GM12878 (cell line): ENCODE measurements at regions not wholly inside any gene's neighbourhood (a gene's known extent, or its start where the extent isn't known, plus 50 kb on each side); places are given as distances from the start of the nearest gene placed in this dataset.

Experiments used
- ATAC-seq: fragments of 200-7000 bp; cut with Tn5 transposase; 3 replicates; pipeline ENCODE4 v1.9.1; 2020; ENCODE audit warnings: mild to moderate bottlenecking, moderate library complexity
- BruUV-seq: library from RNA; stranded (reverse); fragments of 400-500 nt; replicated peaks from 2 replicates; lab custom pipeline; 2021; lab: Mats Ljungman, UMichigan
- CTCF ChIA-PET: fragments of 300-600 bp; sonication (Branson Sonifier 250); formaldehyde crosslinking; extraction: SDS; loops from one replicate; lab custom pipeline; 2021; ENCODE audit warnings: inconsistent platforms; lab: Yijun Ruan, JAX
- POLR2A ChIA-PET: fragments of 350-600 bp; formaldehyde crosslinking; extraction: SDS; loops from one replicate; lab custom pipeline; 2021; ENCODE audit warnings: inconsistent platforms; lab: Charles Lee
- RAD21 ChIA-PET: fragments of 300-600 bp; sonication (Branson Sonifier 250); formaldehyde crosslinking; loops from one replicate; lab custom pipeline; 2023; ENCODE audit warnings: antibody characterized with exemption; ENCODE audit not compliant: unreplicated experiment; lab: Charles Lee
- SMC1A ChIA-PET: fragments of 300-600 bp; sonication (Branson Sonifier 250); formaldehyde crosslinking; loops from one replicate; lab custom pipeline; 2023; ENCODE audit not compliant: unreplicated experiment, uncharacterized antibody; lab: Charles Lee
- DNase-seq: peaks from one replicate; pipeline ENCODE4 v3.0.0-alpha.2; 2011; ENCODE audit warnings: low read depth, low spot score
- FAIRE-seq: peaks from 3 replicates; lab custom pipeline; 2011; peaks lifted over from hg19 to GRCh38; lab: Jason Lieb, UNC
- H2AFZ ChIP-seq: 2 replicates; pipeline ENCODE4 v1.6.0; 2011; ENCODE audit warnings: low read depth, low read length, control low read depth; ENCODE audit not compliant: control insufficient read depth
- H3K27ac ChIP-seq: 2 replicates; pipeline ENCODE4 v1.5.1; 2011; ENCODE audit warnings: control low read depth; ENCODE audit not compliant: control insufficient read depth, insufficient read depth
- H3K27me3 ChIP-seq, 2 experiments: replicated peaks in 1 of 2; 2 replicates each; pipeline versions ENCODE4 v1.6.0 to v1.6.1; 2011; ENCODE audit warnings: low read length in 1 of 2; ENCODE audit not compliant: control insufficient read depth in 2 of 2, insufficient read depth in 2 of 2
- H3K36me3 ChIP-seq, 2 experiments: 2 replicates each; pipeline ENCODE4 v1.5.1; 2011; ENCODE audit warnings: low read length in 1 of 2; ENCODE audit not compliant: control insufficient read depth in 2 of 2, insufficient read depth in 2 of 2
- H3K4me1 ChIP-seq: 2 replicates; pipeline ENCODE4 v1.6.1; 2011; ENCODE audit warnings: mild to moderate bottlenecking, low read length, moderate library complexity, mixed read lengths; ENCODE audit not compliant: control insufficient read depth, insufficient read depth
- H3K4me2 ChIP-seq: 2 replicates; pipeline ENCODE4 v1.6.0; 2011; ENCODE audit warnings: control low read depth; ENCODE audit not compliant: control insufficient read depth, insufficient read depth
- H3K4me3 ChIP-seq: fragments of 200-600 bp; sonication (generic); 2 replicates; pipeline ENCODE4 v1.5.1; 2016
- H3K79me2 ChIP-seq: 2 replicates; pipeline ENCODE4 v1.6.0; 2011; ENCODE audit warnings: low read length; ENCODE audit not compliant: control insufficient read depth, insufficient read depth
- H3K9ac ChIP-seq: 2 replicates; pipeline ENCODE4 v1.8.0; 2011; ENCODE audit warnings: low read length, control low read depth, mixed read lengths; ENCODE audit not compliant: control insufficient read depth, insufficient read depth
- H3K9me3 ChIP-seq: replicated peaks from 3 replicates; pipeline ENCODE4 v1.5.1; 2011; ENCODE audit warnings: mild to moderate bottlenecking, low read length; ENCODE audit not compliant: control insufficient read depth, insufficient read depth
- H4K20me1 ChIP-seq: 2 replicates; pipeline ENCODE4 v1.6.0; 2011; ENCODE audit not compliant: control insufficient read depth, insufficient read depth
- BMI1 ChIP-seq: fragments of 450-650 bp; IDR thresholded peaks from 2 replicates; pipeline ENCODE4 v1.6.1; 2016; ENCODE audit warnings: mild to moderate bottlenecking, moderate library complexity, borderline replicate concordance
- CTCF ChIP-seq, 3 experiments: IDR thresholded peaks in 2 of 3; conservative IDR thresholded peaks in 1 of 3; 2 replicates each; pipeline ENCODE4 v1.5.1; 2011; ENCODE audit warnings: low read depth in 3 of 3, low read length in 3 of 3, mild to moderate bottlenecking in 3 of 3, control low read depth in 2 of 3, moderate library complexity in 2 of 3, inconsistent platforms in 1 of 3, mixed read lengths in 1 of 3; ENCODE audit not compliant: control insufficient read depth in 2 of 3, insufficient read depth in 1 of 3; ENCODE audit errors: extremely low read depth in 1 of 3
- GATAD2B ChIP-seq: fragments of 450-650 bp; conservative IDR thresholded peaks from 2 replicates; pipeline ENCODE4 v1.6.1; 2017; ENCODE audit warnings: low read depth, mild to moderate bottlenecking, moderate library complexity
- WGBS: methylation state at CpG from one replicate; pipeline ENCODE4 v1.1.6; 2016; ENCODE audit warnings: low lambda C conversion rate; ENCODE audit not compliant: insufficient replicate concordance, insufficient coverage; ENCODE audit errors: missing lambda C conversion rate; 5-methylcytosine and 5-hydroxymethylcytosine counted together
- in situ Hi-C: fragments of 300-500 bp; cut with MboI; formaldehyde crosslinking; loops from 9 replicates; pipeline ENCODE4 v1.14.3; 2018; ENCODE audit warnings: mixed read lengths
- intact Hi-C: fragments of 100-400 bp; cut with micrococcal nuclease; formaldehyde crosslinking; loops from one replicate; pipeline ENCODE4 v1.14.2; 2022; ENCODE audit not compliant: unreplicated experiment
- TF ChIP-seq, protein P1 (sequence below): fragments of 450-650 bp; IDR thresholded peaks from 2 replicates; pipeline ENCODE4 v1.6.1; 2016; ENCODE audit warnings: mild to moderate bottlenecking, moderate library complexity, borderline replicate concordance
- TF ChIP-seq, protein P2 (sequence below): fragments of 450-650 bp; IDR thresholded peaks from 2 replicates; pipeline ENCODE4 v1.6.1; 2017; ENCODE audit warnings: antibody characterized with exemption, mild to moderate bottlenecking, moderate library complexity
- TF ChIP-seq, protein P3 (sequence below): IDR thresholded peaks from 2 replicates; pipeline ENCODE4 v1.6.1; 2012; ENCODE audit warnings: mild to moderate bottlenecking, low read depth, low read length

- TF ChIP-seq, protein P1, sequence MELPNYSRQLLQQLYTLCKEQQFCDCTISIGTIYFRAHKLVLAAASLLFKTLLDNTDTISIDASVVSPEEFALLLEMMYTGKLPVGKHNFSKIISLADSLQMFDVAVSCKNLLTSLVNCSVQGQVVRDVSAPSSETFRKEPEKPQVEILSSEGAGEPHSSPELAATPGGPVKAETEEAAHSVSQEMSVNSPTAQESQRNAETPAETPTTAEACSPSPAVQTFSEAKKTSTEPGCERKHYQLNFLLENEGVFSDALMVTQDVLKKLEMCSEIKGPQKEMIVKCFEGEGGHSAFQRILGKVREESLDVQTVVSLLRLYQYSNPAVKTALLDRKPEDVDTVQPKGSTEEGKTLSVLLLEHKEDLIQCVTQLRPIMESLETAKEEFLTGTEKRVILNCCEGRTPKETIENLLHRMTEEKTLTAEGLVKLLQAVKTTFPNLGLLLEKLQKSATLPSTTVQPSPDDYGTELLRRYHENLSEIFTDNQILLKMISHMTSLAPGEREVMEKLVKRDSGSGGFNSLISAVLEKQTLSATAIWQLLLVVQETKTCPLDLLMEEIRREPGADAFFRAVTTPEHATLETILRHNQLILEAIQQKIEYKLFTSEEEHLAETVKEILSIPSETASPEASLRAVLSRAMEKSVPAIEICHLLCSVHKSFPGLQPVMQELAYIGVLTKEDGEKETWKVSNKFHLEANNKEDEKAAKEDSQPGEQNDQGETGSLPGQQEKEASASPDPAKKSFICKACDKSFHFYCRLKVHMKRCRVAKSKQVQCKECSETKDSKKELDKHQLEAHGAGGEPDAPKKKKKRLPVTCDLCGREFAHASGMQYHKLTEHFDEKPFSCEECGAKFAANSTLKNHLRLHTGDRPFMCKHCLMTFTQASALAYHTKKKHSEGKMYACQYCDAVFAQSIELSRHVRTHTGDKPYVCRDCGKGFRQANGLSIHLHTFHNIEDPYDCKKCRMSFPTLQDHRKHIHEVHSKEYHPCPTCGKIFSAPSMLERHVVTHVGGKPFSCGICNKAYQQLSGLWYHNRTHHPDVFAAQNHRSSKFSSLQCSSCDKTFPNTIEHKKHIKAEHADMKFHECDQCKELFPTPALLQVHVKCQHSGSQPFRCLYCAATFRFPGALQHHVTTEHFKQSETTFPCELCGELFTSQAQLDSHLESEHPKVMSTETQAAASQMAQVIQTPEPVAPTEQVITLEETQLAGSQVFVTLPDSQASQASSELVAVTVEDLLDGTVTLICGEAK, result no peak
Observed at GRCh38 chr5:175325681-175326080, 118.3 kb downstream of the DRD1 start (continued).

- no TSS peak for BruUV-seq
- ChIA-PET SMC1A (no interaction called here), CTCF (no interaction called here), POLR2A (no interaction called here), RAD21 (no interaction called here)
- Histone ChIP-seq H2AFZ (no peak overlapping the region), H4K20me1 (no peaks in the 10 kb centered on the region), H3K36me3 (no peaks in the 10 kb centered on the region), H3K27me3 (no peaks in the 10 kb centered on the region; a peak in 1 of 4 replicates), H3K4me3 (no peak overlapping the region), H3K9ac (no peak overlapping the region), H3K27ac (no peak overlapping the region), H3K9me3 (no peaks in the 10 kb centered on the region), H3K4me2 (no peak overlapping the region), H3K79me2 (no peaks in the 10 kb centered on the region), H3K4me1 (no peaks in the 10 kb centered on the region)
- TF ChIP-seq CTCF (IDR thresholded peaks at IDR 0.05 in 2 of 3, conservative IDR thresholded peaks at IDR 0.05 in 1 of 3; ENCODE audit: control insufficient read depth in 2 of 3, extremely low read depth in 1 of 3, insufficient read depth in 1 of 3, low read depth in 3 of 3, low read length in 3 of 3), result no peak
- TF ChIP-seq, protein P2, sequence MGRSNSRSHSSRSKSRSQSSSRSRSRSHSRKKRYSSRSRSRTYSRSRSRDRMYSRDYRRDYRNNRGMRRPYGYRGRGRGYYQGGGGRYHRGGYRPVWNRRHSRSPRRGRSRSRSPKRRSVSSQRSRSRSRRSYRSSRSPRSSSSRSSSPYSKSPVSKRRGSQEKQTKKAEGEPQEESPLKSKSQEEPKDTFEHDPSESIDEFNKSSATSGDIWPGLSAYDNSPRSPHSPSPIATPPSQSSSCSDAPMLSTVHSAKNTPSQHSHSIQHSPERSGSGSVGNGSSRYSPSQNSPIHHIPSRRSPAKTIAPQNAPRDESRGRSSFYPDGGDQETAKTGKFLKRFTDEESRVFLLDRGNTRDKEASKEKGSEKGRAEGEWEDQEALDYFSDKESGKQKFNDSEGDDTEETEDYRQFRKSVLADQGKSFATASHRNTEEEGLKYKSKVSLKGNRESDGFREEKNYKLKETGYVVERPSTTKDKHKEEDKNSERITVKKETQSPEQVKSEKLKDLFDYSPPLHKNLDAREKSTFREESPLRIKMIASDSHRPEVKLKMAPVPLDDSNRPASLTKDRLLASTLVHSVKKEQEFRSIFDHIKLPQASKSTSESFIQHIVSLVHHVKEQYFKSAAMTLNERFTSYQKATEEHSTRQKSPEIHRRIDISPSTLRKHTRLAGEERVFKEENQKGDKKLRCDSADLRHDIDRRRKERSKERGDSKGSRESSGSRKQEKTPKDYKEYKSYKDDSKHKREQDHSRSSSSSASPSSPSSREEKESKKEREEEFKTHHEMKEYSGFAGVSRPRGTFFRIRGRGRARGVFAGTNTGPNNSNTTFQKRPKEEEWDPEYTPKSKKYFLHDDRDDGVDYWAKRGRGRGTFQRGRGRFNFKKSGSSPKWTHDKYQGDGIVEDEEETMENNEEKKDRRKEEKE, result no peak
- TF ChIP-seq, protein P3, sequence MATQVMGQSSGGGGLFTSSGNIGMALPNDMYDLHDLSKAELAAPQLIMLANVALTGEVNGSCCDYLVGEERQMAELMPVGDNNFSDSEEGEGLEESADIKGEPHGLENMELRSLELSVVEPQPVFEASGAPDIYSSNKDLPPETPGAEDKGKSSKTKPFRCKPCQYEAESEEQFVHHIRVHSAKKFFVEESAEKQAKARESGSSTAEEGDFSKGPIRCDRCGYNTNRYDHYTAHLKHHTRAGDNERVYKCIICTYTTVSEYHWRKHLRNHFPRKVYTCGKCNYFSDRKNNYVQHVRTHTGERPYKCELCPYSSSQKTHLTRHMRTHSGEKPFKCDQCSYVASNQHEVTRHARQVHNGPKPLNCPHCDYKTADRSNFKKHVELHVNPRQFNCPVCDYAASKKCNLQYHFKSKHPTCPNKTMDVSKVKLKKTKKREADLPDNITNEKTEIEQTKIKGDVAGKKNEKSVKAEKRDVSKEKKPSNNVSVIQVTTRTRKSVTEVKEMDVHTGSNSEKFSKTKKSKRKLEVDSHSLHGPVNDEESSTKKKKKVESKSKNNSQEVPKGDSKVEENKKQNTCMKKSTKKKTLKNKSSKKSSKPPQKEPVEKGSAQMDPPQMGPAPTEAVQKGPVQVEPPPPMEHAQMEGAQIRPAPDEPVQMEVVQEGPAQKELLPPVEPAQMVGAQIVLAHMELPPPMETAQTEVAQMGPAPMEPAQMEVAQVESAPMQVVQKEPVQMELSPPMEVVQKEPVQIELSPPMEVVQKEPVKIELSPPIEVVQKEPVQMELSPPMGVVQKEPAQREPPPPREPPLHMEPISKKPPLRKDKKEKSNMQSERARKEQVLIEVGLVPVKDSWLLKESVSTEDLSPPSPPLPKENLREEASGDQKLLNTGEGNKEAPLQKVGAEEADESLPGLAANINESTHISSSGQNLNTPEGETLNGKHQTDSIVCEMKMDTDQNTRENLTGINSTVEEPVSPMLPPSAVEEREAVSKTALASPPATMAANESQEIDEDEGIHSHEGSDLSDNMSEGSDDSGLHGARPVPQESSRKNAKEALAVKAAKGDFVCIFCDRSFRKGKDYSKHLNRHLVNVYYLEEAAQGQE, result peak; percentile 95
- no peak for TF ChIP-seq GATAD2B
- TF ChIP-seq BMI1, result no peak
- ATAC-seq, result peak; percentile 31; the same call in 1 of the 3 replicates
- peak; percentile 27 for FAIRE-seq
- DNase-seq, result no peak
- in situ Hi-C loops (no loop called here), intact Hi-C loops (no loop called here)
- 0% methylated on average over 3 of the region's 3 CpGs for WGBS
Observed at GRCh38 chr5:175321927-175322532, 122.0 kb downstream of the DRD1 start.
